ENCODE measurements at regions not wholly inside any gene's neighbourhood (a gene's known extent, or its start where the extent isn't known, plus 50 kb on each side); places are given as distances from the start of the nearest gene placed in this dataset.

GRCh38 chr1:96009831-96010434 is 711.7 kb upstream of the PTBP2 start:
- no peak overlapping the region for H3K4me3 ChIP-seq
- DNase-seq (no peak), ATAC-seq (ENCODE audit: low FRiP score in 2 of 2) (no peak)
- 65 to 68% methylated on average over 3 of the region's 3 CpGs for WGBS, 2 donors
- H3K27ac ChIP-seq = no peak overlapping the region
- H3K4me1 ChIP-seq = no peaks in the 10 kb centered on the region
- no peaks in the 10 kb centered on the region for H3K36me3 ChIP-seq
- TF ChIP-seq POLR2A (IDR thresholded peaks at IDR 0.05) = no peak
- no peak for TF ChIP-seq EP300 (IDR thresholded peaks at IDR 0.05)
- TF ChIP-seq POLR2AphosphoS5 (IDR thresholded peaks at IDR 0.05) = no peak
- TF ChIP-seq CTCF (IDR thresholded peaks at IDR 0.05) = no peak
- no peaks in the 10 kb centered on the region for H3K9me3 ChIP-seq
- H3K27me3 ChIP-seq = no peaks in the 10 kb centered on the region

GRCh38 chr1:96011606-96012005 is 710.0 kb upstream of the PTBP2 start:
- no peak overlapping the region for H3K4me3 ChIP-seq
- DNase-seq = no peak
- 52% methylated on average over 4 of the region's 4 CpGs for WGBS, 2 donors
- H3K36me3 ChIP-seq = no peaks in the 10 kb centered on the region
- TF ChIP-seq POLR2AphosphoS5 (IDR thresholded peaks at IDR 0.05) (no peak), CTCF (IDR thresholded peaks at IDR 0.05) (no peak), POLR2A (IDR thresholded peaks at IDR 0.05) (no peak), EP300 (IDR thresholded peaks at IDR 0.05) (no peak)
- H3K4me1 ChIP-seq = no peaks in the 10 kb centered on the region
- no peak overlapping the region for H3K27ac ChIP-seq
- H3K27me3 ChIP-seq = no peaks in the 10 kb centered on the region
- no peaks in the 10 kb centered on the region for H3K9me3 ChIP-seq
- ATAC-seq (ENCODE audit: low FRiP score in 2 of 2) = no peak

GRCh38 chr1:96016219-96016618 is 705.4 kb upstream of the PTBP2 start:
- no peak overlapping the region for H3K27ac ChIP-seq
- H3K36me3 ChIP-seq = no peaks in the 10 kb centered on the region
- no peak overlapping the region for H3K4me3 ChIP-seq
- DNase-seq (no peak), ATAC-seq (ENCODE audit: low FRiP score in 2 of 2) (no peak)
- no peaks in the 10 kb centered on the region for H3K27me3 ChIP-seq
- TF ChIP-seq CTCF (IDR thresholded peaks at IDR 0.05) = no peak
- no peaks in the 10 kb centered on the region for H3K4me1 ChIP-seq
- WGBS, 2 donors = 92 to 93% methylated on average over 3 of the region's 3 CpGs
- H3K9me3 ChIP-seq = no peaks in the 10 kb centered on the region

- TF ChIP-seq POLR2A (IDR thresholded peaks at IDR 0.05) (no peak), CTCF (IDR thresholded peaks at IDR 0.05) (no peak), EP300 (IDR thresholded peaks at IDR 0.05) (no peak)
- Histone ChIP-seq H3K4me3 (no peak overlapping the region), H3K27me3 (no peaks in the 10 kb centered on the region), H3K9me3 (no peaks in the 10 kb centered on the region), H3K36me3 (no peaks in the 10 kb centered on the region), H3K4me1 (no peaks in the 10 kb centered on the region), H3K27ac (no peak overlapping the region)
- ATAC-seq (ENCODE audit: low FRiP score in 2 of 2) (no peak), DNase-seq (no peak)
Measured at GRCh38 chr1:96020378-96020777, 701.2 kb upstream of the PTBP2 start.

GRCh38 chr1:96025062-96025461 is 696.5 kb upstream of the PTBP2 start:
- Histone ChIP-seq H3K36me3 (no peaks in the 10 kb centered on the region), H3K4me1 (no peaks in the 10 kb centered on the region), H3K9me3 (peaks cover 0 to 7% (median 2%) of the 10 kb centered on the region in 4 donors), H3K27ac (no peak overlapping the region), H3K4me3 (no peak overlapping the region), H3K27me3 (no peaks in the 10 kb centered on the region)
- 73 to 76% methylated on average over 1 of the region's 1 CpG for WGBS, 2 donors
- no peak for ATAC-seq (ENCODE audit: low FRiP score in 2 of 2)
- no peak for DNase-seq
- TF ChIP-seq EP300 (IDR thresholded peaks at IDR 0.05) = no peak
- TF ChIP-seq POLR2A (IDR thresholded peaks at IDR 0.05) = no peak
- no peak for TF ChIP-seq POLR2AphosphoS5 (IDR thresholded peaks at IDR 0.05)
- TF ChIP-seq CTCF (IDR thresholded peaks at IDR 0.05) = no peak

Measured in upper lobe of left lung (tissue), 6 donors.